Psoas muscle (tissue), 7 donors: ENCODE measurements at regions not wholly inside any gene's neighbourhood (a gene's known extent, or its start where the extent isn't known, plus 50 kb on each side); places are given as distances from the start of the nearest gene placed in this dataset.

Experiments
- ATAC-seq, 4 donors: fragments of 200-7000 bp; cut with Tn5 transposase; one replicate each; pipeline ENCODE4 v1.9.1; 2020; ENCODE audit warnings: moderate library complexity in 3 of 4, mild to moderate bottlenecking in 2 of 4
- DNase-seq, 2 donors: peaks; one replicate each; pipeline ENCODE4 v3.0.0-alpha.2; 2020
- H3K27ac ChIP-seq: fragments of 200-600 bp; one replicate; pipeline ENCODE4 v1.8.0; 2022
- H3K27me3 ChIP-seq, 3 donors: fragments of 200-600 bp in 1 of 3; one replicate each; pipeline versions ENCODE4 v1.6.1 to v1.8.0; 2013 to 2022; ENCODE audit warnings: low read length in 2 of 3, mild to moderate bottlenecking in 2 of 3, moderate library complexity in 1 of 3; ENCODE audit not compliant: insufficient read depth in 3 of 3
- H3K36me3 ChIP-seq, 2 donors: fragments of 200-600 bp in 1 of 2; one replicate each; pipeline versions ENCODE4 v1.6.1 to v1.8.0; 2013 to 2022; ENCODE audit warnings: low read depth in 1 of 2, mild to moderate bottlenecking in 1 of 2, moderate library complexity in 1 of 2; ENCODE audit not compliant: insufficient read depth in 1 of 2
- H3K4me1 ChIP-seq: fragments of 200-600 bp; one replicate; pipeline ENCODE4 v1.8.0; 2022
- H3K4me3 ChIP-seq: fragments of 200-600 bp; one replicate; pipeline ENCODE4 v1.8.0; 2022; ENCODE audit warnings: mild to moderate bottlenecking
- H3K9me3 ChIP-seq: fragments of 200-600 bp; one replicate; pipeline ENCODE4 v1.8.0; 2022
- WGBS, 3 donors: extraction: QIAGEN DNeasy Blood & Tissue Kit; methylation state at CpG; one replicate each; pipeline versions ENCODE4 v1.1.6 to v1.1.7; 2013; 5-methylcytosine and 5-hydroxymethylcytosine counted together
- intact Hi-C, 2 donors: fragments of 100-400 bp; cut with DNase I; formaldehyde crosslinking; loops; one replicate each; pipeline versions ENCODE4 v1.11.0 to v1.14.2; 2022
- TF ChIP-seq, protein P1 (sequence below): fragments of 200-600 bp; IDR thresholded peaks from one replicate; pipeline ENCODE4 v1.8.0; 2022; ENCODE audit warnings: antibody characterized with exemption
- donor health status: healthy with polysubstance abuse.
- donor health status: DM: no; HTN: no; CAD: no; lungs with moderate emphysema.
- donor health status: Bipolar disorder and iron deficiency.
- donor health status: healthy.
- donor health status: DM: yes; HTN: yes; CAD: no.
- donor health status: DM: no; HTN: no; CAD: no.
- donor health status: DM: yes; HTN: yes; CAD: no.

DNA sequence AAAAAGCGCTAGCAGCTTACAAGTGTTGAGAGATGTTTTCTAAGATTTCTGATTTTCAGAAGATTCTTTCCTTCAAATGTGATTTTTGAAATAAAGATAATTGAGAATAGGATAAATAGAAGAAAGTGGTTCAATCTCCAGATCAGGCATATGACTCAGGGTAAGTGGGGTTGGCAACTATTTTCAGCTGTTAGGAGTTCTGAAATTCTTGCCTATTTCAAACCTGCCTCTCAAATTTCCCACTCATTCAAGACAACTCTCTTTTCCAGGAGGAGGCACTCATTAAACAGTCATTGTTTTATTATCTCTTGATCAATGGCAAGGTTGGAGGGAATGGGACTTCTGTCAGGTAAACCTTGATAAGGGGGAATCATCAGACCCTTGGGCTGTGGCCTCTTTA lies 138.9 kb downstream of the HNMT start:
- H3K9me3 ChIP-seq = no peaks in the 10 kb centered on the region
- TF ChIP-seq, protein P1, sequence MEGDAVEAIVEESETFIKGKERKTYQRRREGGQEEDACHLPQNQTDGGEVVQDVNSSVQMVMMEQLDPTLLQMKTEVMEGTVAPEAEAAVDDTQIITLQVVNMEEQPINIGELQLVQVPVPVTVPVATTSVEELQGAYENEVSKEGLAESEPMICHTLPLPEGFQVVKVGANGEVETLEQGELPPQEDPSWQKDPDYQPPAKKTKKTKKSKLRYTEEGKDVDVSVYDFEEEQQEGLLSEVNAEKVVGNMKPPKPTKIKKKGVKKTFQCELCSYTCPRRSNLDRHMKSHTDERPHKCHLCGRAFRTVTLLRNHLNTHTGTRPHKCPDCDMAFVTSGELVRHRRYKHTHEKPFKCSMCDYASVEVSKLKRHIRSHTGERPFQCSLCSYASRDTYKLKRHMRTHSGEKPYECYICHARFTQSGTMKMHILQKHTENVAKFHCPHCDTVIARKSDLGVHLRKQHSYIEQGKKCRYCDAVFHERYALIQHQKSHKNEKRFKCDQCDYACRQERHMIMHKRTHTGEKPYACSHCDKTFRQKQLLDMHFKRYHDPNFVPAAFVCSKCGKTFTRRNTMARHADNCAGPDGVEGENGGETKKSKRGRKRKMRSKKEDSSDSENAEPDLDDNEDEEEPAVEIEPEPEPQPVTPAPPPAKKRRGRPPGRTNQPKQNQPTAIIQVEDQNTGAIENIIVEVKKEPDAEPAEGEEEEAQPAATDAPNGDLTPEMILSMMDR = no peak
- intact Hi-C loops = no loop called here
- no peak overlapping the region for H3K4me3 ChIP-seq
- 96 to 98% (median 97%) methylated on average over 1 of the region's 1 CpG for WGBS, 3 donors
- DNase-seq (no peak), ATAC-seq (no peak)
- H3K4me1 ChIP-seq = no peaks in the 10 kb centered on the region
- H3K36me3 ChIP-seq = no peaks in the 10 kb centered on the region
- no peaks in the 10 kb centered on the region for H3K27me3 ChIP-seq
- no peak overlapping the region for H3K27ac ChIP-seq

DNA sequence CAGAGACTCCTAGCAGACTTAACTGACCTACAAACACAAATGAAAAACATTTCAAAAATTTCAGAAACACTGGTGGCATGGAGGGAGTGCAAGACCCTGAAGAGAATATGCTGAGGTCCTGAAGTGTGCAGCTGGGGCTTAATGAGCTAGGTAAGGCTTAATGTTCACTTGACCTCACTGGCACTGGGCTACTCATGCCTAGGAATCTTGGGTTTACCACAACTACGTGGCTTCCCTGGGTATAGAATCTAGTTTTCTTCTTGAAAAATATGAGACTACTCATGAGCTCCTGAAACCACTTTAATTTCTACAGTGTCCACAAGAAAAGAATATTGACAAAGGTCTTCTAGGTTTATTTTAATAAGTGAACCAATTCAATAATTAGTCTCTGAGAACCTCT lies 139.8 kb downstream of the HNMT start:
- ATAC-seq = no peak
- Histone ChIP-seq H3K27me3 (no peaks in the 10 kb centered on the region), H3K27ac (no peak overlapping the region), H3K4me1 (no peaks in the 10 kb centered on the region), H3K4me3 (no peak overlapping the region), H3K9me3 (no peaks in the 10 kb centered on the region), H3K36me3 (no peaks in the 10 kb centered on the region)
- no peak for DNase-seq
- TF ChIP-seq, protein P1 = no peak
- 94 to 100% (median 96%) methylated on average over 1 of the region's 1 CpG for WGBS, 3 donors
- intact Hi-C loops = no loop called here

DNA sequence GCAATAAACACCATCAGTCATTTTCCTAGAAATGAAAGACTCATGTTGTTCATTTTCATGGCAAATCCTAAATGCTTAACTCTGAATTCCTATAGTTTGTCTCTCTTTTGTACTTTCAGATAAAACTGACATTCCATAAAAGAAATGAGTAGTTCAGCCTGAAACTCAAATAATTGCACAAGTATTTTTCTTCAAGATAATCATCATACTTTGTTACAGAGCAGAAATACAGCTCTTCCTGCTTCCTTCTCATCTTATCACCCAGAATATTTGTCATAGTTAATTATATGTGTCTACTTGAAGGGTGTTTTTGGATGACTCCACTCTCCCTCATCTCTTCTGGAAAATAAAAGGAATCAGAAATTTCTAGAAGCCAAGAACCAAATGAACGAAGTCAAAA lies 141.1 kb downstream of the HNMT start:
- Histone ChIP-seq H3K9me3 (no peaks in the 10 kb centered on the region), H3K36me3 (no peaks in the 10 kb centered on the region), H3K27ac (no peak overlapping the region), H3K4me1 (no peaks in the 10 kb centered on the region), H3K4me3 (no peak overlapping the region), H3K27me3 (no peaks in the 10 kb centered on the region)
- intact Hi-C loops = no loop called here
- TF ChIP-seq, protein P1 = no peak
- 87 to 93% (median 87%) methylated on average over 1 of the region's 1 CpG for WGBS, 3 donors
- no peak for DNase-seq
- no peak for ATAC-seq

DNA sequence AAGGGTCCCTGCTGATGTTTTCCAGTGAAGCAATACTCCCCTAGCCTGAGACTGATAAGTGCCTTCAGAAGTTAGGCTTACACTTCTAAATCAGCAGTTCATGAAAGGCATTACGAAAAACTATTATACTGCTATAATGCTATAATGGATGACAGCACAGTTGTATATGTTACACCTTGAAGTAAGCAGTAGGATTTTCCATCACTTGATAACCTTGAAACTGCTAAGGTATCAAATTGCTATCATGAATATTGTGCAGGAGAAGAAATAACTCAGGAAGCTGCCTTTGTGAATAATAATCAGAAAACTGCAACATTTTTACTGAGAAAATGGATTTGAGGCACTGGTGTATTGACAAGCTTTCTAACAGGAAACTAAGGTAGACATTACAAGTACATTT lies 142.3 kb downstream of the HNMT start:
- H3K36me3 ChIP-seq = no peaks in the 10 kb centered on the region
- no peaks in the 10 kb centered on the region for H3K27me3 ChIP-seq
- TF ChIP-seq, protein P1 = no peak
- WGBS, 3 donors = 38 to 90% (median 85%) methylated on average over 1 of the region's 1 CpG
- H3K9me3 ChIP-seq = no peaks in the 10 kb centered on the region
- H3K27ac ChIP-seq = no peak overlapping the region
- H3K4me1 ChIP-seq = no peaks in the 10 kb centered on the region
- ATAC-seq = no peak
- intact Hi-C loops = no loop called here
- H3K4me3 ChIP-seq = no peak overlapping the region
- DNase-seq = no peak

DNA sequence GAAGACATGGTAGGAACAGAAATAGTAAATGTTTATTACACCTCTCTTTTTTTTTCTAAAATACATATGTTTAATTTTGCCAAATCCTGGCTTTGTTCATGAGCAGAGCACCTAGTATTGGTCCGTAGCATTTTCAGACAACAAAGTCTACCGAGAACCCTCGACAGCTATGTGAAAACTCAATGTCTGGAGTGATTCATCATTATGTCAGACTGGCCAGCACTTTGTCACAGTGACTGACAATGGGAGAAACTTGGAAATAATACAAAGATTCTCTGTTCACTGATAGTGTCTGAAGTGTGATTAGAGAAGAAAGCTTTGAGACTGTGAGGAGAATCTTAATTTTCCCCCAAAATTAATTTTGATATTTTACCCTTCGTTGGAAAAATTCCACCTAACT lies 143.0 kb downstream of the HNMT start:
- WGBS, 3 donors = 28 to 44% (median 34%) methylated on average over 4 of the region's 4 CpGs
- ATAC-seq = no peak
- no peaks in the 10 kb centered on the region for H3K27me3 ChIP-seq
- H3K4me1 ChIP-seq = no peaks in the 10 kb centered on the region
- no peak overlapping the region for H3K4me3 ChIP-seq
- no peaks in the 10 kb centered on the region for H3K36me3 ChIP-seq
- no peaks in the 10 kb centered on the region for H3K9me3 ChIP-seq
- no peak overlapping the region for H3K27ac ChIP-seq
- intact Hi-C loops = no loop called here
- TF ChIP-seq, protein P1 = no peak
- DNase-seq = no peak
